GM10248 (cell line): ENCODE measurements at regions not wholly inside any gene's neighbourhood (a gene's known extent, or its start where the extent isn't known, plus 50 kb on each side); places are given as distances from the start of the nearest gene placed in this dataset.

Experiments
- CTCF ChIA-PET: fragments of 300-600 bp; sonication (Branson Sonifier 250); formaldehyde crosslinking; extraction: SDS; loops from one replicate; lab custom pipeline; 2021; ENCODE audit warnings: antibody characterized with exemption; lab: Yijun Ruan, JAX
- POLR2A ChIA-PET: fragments of 350-650 bp; sonication (Branson Sonifier 250); formaldehyde crosslinking; extraction: SDS; loops from one replicate; lab custom pipeline; 2020; ENCODE audit warnings: antibody characterized with exemption; lab: Yijun Ruan, JAX
- DNase-seq: peaks from one replicate; pipeline ENCODE4 v3.0.0; 2012; ENCODE audit errors: extremely low spot score
- TF ChIP-seq, protein P1 (sequence below): IDR thresholded peaks from 2 replicates; pipeline ENCODE4 v1.5.1; 2012; ENCODE audit warnings: mild to moderate bottlenecking, low read depth; ENCODE audit errors: extremely low read depth, missing control alignments, control extremely low read depth

DNA sequence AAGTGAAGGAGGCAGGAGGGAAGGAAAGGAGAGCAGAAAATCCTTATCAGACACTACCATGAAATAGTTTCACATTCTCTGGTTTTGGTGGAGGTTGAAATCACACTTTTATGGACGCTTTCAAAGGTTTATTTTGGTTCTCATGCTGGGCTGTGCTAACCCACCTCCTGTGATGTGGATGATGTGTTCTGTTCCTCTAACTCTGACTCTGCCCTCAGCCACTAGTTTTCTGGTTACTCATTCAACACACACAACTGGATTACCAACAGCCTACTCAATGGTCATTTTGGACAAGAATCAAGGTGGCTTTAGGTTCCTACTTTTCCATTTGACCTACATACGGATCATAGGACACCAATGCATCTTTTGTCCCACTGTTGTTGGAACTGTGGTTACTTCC, 522.1 kb upstream of the BTBD3 start:
- no peak for DNase-seq
- TF ChIP-seq, protein P1, sequence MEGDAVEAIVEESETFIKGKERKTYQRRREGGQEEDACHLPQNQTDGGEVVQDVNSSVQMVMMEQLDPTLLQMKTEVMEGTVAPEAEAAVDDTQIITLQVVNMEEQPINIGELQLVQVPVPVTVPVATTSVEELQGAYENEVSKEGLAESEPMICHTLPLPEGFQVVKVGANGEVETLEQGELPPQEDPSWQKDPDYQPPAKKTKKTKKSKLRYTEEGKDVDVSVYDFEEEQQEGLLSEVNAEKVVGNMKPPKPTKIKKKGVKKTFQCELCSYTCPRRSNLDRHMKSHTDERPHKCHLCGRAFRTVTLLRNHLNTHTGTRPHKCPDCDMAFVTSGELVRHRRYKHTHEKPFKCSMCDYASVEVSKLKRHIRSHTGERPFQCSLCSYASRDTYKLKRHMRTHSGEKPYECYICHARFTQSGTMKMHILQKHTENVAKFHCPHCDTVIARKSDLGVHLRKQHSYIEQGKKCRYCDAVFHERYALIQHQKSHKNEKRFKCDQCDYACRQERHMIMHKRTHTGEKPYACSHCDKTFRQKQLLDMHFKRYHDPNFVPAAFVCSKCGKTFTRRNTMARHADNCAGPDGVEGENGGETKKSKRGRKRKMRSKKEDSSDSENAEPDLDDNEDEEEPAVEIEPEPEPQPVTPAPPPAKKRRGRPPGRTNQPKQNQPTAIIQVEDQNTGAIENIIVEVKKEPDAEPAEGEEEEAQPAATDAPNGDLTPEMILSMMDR, result no peak
- CTCF ChIA-PET, result no interaction called here
- POLR2A ChIA-PET, result no interaction called here

DNA sequence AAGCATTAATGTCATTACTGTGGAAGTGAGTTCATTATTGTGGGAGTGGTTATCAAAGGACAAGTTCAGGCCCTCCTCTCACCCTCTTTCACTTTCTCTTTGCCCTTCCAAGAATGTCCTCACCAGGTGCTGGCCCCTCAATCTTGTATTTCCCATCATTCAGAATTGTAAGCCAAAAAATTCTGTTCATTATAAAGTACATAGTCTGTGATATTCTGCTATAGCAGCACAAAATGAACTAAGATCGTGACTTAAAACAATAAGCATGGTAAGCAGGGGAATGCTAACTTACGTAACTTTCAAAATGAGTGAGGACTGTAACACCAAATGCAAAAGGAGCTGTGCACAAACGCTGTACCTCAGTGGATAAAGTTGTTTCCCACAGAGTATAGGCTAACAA, 515.7 kb upstream of the BTBD3 start:
- TF ChIP-seq, protein P1, result no peak
- CTCF ChIA-PET, result no interaction called here
- peak; percentile 25 for DNase-seq
- POLR2A ChIA-PET, result no interaction called here

DNA sequence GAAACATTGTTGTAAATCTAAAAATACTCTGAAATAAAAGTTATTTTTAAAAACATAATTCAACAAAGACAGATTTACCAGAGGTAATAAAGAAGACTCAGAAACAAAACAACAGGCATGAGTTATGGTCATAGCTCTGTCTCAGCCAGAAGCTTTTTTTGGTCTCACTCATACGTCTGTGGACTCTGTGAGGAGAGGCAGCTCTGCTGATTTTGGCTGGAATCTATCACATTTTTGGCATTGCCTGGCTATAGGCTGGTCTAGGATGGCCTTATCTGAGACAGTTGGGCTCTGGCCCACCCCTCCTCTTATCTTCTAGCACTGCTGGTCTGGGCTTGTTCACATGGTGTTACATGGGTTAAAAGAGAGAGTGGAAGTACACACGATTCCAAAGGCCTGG, 514.0 kb upstream of the BTBD3 start:
- DNase-seq, result no peak
- ChIA-PET POLR2A (no interaction called here), CTCF (no interaction called here)
- TF ChIP-seq, protein P1, result no peak

DNA sequence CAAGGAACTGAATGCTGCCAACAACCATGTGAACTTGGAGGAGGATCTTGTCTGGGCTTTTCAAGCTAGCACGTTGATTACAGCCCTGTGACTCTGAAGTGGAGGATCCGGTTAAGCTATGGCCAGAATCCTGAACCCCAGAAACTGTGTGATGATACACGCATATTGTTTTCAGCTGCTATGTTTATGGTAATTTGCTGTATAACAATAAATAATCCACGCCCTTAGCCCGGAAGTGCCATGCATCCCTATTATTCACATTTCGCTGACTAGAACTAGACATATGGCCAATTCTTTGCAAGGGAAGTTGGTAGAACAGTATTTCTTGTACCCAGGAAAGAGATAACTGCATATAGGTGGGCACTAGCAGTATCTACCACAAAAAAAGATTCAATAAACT, 510.8 kb upstream of the BTBD3 start:
- TF ChIP-seq, protein P1, result no peak
- CTCF ChIA-PET, result no interaction called here
- no peak for DNase-seq
- POLR2A ChIA-PET, result no interaction called here

DNA sequence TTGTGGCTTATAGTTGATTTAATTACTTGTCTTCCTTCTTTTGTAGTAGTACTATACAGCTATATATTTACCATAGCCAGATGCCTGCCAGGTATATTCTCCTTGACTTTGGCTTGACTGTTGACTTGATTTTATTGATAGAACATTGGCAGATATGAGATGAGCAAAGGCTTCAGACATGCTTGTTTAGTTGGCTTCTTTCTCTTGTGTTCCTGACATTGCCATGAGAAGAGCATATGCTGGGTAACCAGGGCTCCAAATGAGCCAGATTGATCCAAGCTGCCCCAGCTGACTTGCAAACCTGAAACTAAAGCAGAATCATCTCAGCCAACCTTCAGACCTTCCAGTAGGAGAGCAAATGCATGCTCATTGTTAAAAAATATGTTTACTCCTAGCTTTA, 508.1 kb upstream of the BTBD3 start:
- POLR2A ChIA-PET, result no interaction called here
- CTCF ChIA-PET, result no interaction called here
- TF ChIP-seq, protein P1, result no peak
- DNase-seq, result no peak

DNA sequence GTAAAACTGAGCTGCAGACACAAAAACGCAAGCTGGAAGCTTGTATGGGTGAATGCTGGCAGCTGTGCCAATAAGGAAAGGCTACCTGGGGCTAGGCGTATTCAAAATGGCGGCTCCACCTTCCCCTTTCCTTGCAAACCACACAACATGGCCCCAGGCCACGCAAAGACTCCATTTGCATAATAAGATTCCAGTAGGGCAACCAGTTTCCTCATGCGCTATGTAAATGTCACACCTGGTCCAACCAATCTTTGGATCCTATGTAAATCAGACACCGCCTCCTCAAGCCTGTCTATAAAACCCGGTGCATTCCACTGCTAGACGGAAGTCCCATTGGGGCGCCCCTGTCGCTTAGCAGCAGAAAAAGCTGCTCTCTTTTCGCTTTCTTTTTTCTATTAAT, 505.9 kb upstream of the BTBD3 start:
- TF ChIP-seq, protein P1, result no peak
- ChIA-PET CTCF (interaction anchor here (1.2 to 1.6 kb wide), 2 partner anchors 15 to 21 kb away, joined by 3 to 5 read pairs; no protein-coding TSS in a partner anchor), POLR2A (no interaction called here)
- no peak for DNase-seq

DNA sequence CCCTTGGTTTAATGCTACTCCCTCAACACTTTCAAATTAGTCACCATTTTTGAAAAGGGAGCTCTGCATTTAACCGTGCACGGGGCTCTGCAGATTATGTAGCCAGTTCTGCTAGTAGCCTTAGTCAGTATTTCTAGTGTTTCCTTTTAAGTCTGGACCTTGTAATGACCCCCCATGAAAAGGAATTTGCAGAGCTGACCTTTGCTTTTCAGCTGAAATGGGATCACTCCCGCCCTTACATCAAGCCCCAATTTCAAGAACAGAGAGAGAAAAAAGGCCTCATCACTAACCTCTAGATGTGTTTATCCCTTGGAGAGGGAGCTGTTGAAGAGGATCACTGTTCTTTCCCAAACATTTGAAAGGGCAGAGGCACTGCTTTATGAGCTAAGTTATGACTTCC, 490.7 kb upstream of the BTBD3 start:
- TF ChIP-seq, protein P1, result no peak
- CTCF ChIA-PET, result interaction anchor here (0.7 kb wide), 1 partner anchor 15 kb away, joined by 3 read pairs; no protein-coding TSS in a partner anchor
- POLR2A ChIA-PET, result no interaction called here

More for the DNA sequence above, 490.7 kb upstream of the BTBD3 start:
- no peak for DNase-seq
